HCT116 (cell line): ENCODE measurements at regions not wholly inside any gene's neighbourhood (a gene's known extent, or its start where the extent isn't known, plus 50 kb on each side); places are given as distances from the start of the nearest gene placed in this dataset.

Experiments
- ATAC-seq: fragments of 200-7000 bp; cut with Tn5 transposase; 2 replicates; pipeline ENCODE4 v1.9.1; 2020; ENCODE audit warnings: mild to moderate bottlenecking, moderate library complexity
- BruUV-seq: library from RNA; stranded (reverse); fragments of 400-500 nt; replicated peaks from 2 replicates; lab custom pipeline; 2021; lab: Mats Ljungman, UMichigan
- CTCF ChIA-PET: fragments of 300-600 bp; sonication (Branson Sonifier 250); formaldehyde crosslinking; loops from one replicate; lab custom pipeline; 2021; ENCODE audit warnings: antibody characterized with exemption; lab: Charles Lee
- POLR2A ChIA-PET: fragments of 300-600, 350-600 bp; sonication (Branson Sonifier 250); formaldehyde crosslinking; loops from one replicate; lab custom pipeline; 2021; ENCODE audit warnings: antibody characterized with exemption; lab: Charles Lee
- RAD21 ChIA-PET, 2 experiments: fragments of 300-600 bp; sonication (Branson Sonifier 250); formaldehyde crosslinking; loops; one replicate each; lab custom pipeline; 2023; ENCODE audit warnings: low total read pairs in 2 of 2; ENCODE audit not compliant: uncharacterized antibody in 2 of 2, unreplicated experiment in 2 of 2, low non-redundant PET in 1 of 2; lab: Charles Lee
- DNase-seq: peaks from one replicate; pipeline ENCODE4 v3.0.0-alpha.2; 2010; ENCODE audit warnings: low read depth, low spot score
- H2AFZ ChIP-seq: fragments of 200-600 bp; shearing (Covaris generic), sonication (generic); 2 replicates; pipeline ENCODE4 v1.6.1; 2017; ENCODE audit warnings: low read depth, mixed run types, mixed read lengths, antibody characterized with exemption, low read length; ENCODE audit not compliant: poor library complexity, severe bottlenecking
- H3K27ac ChIP-seq: 2 replicates; pipeline ENCODE4 v1.5.1; 2012; ENCODE audit warnings: low read depth, low read length
- H3K27me3 ChIP-seq: fragments of 200-600 bp; sonication (generic); 2 replicates; pipeline ENCODE4 v1.6.1; 2016; ENCODE audit warnings: mixed run types, low read length, mixed read lengths; ENCODE audit not compliant: insufficient read depth
- H3K36me3 ChIP-seq, 2 experiments: fragments of 200-500 bp in 1 of 2; fragments of 200-600 bp in 1 of 2; sonication (Bioruptor generic) in 1 of 2; sonication (generic) in 1 of 2; 2 replicates each; pipeline versions ENCODE4 v1.5.1 to v1.6.1; 2014 to 2016; ENCODE audit warnings: low read length in 2 of 2, inconsistent platforms in 1 of 2, mixed read lengths in 1 of 2, mixed run types in 1 of 2; ENCODE audit not compliant: insufficient read depth in 2 of 2, control insufficient read depth in 1 of 2
- H3K4me1 ChIP-seq, 2 experiments: fragments of 200-600 bp in 1 of 2; sonication (generic) in 1 of 2; 2 replicates each; pipeline versions ENCODE4 v1.5.1 to v1.6.1; 2012 to 2017; ENCODE audit warnings: low read length in 2 of 2, inconsistent platforms in 1 of 2, mild to moderate bottlenecking in 1 of 2, mixed read lengths in 1 of 2, mixed run types in 1 of 2, moderate library complexity in 1 of 2; ENCODE audit not compliant: insufficient read depth in 2 of 2, control insufficient read depth in 1 of 2
- H3K4me2 ChIP-seq: fragments of 200-600 bp; sonication (generic); 2 replicates; pipeline ENCODE4 v1.6.1; 2017; ENCODE audit warnings: mixed run types, low read length, mixed read lengths
- H3K4me3 ChIP-seq, 2 experiments: fragments of 200-600 bp in 1 of 2; sonication (generic) in 1 of 2; replicated peaks in 1 of 2; 2 replicates each; pipeline ENCODE4 v1.5.1; 2011 to 2016; ENCODE audit warnings: low read length in 2 of 2, control low read depth in 1 of 2, low read depth in 1 of 2, mild to moderate bottlenecking in 1 of 2, mixed read lengths in 1 of 2, mixed run types in 1 of 2
- H3K79me2 ChIP-seq: fragments of 200-600 bp; sonication (generic); 2 replicates; pipeline ENCODE4 v1.6.1; 2017; ENCODE audit warnings: mild to moderate bottlenecking, mixed run types, low read length, moderate library complexity, mixed read lengths; ENCODE audit not compliant: insufficient read depth
- H3K9ac ChIP-seq: fragments of 200-600 bp; sonication (generic); 2 replicates; pipeline ENCODE4 v1.6.1; 2016; ENCODE audit warnings: low read length, mixed read lengths
- H3K9me2 ChIP-seq: fragments of 200-600 bp; sonication (generic), shearing (Covaris generic); 2 replicates; pipeline ENCODE4 v1.6.1; 2017; ENCODE audit warnings: mixed run types, mild to moderate bottlenecking, moderate library complexity; ENCODE audit not compliant: insufficient read depth
- H3K9me3 ChIP-seq, 2 experiments: fragments of 200-500 bp in 1 of 2; fragments of 200-600 bp in 1 of 2; sonication (Bioruptor generic) in 1 of 2; sonication (generic) in 1 of 2; 2 replicates each; pipeline ENCODE4 v1.6.1; 2014 to 2017; ENCODE audit warnings: low read length in 2 of 2, mixed read lengths in 2 of 2, inconsistent platforms in 1 of 2, low read depth in 1 of 2, mild to moderate bottlenecking in 1 of 2, mixed run types in 1 of 2, moderate library complexity in 1 of 2; ENCODE audit not compliant: control insufficient read depth in 1 of 2, insufficient read depth in 1 of 2
- H4K20me1 ChIP-seq: fragments of 200-600 bp; sonication (generic), shearing (Covaris generic); 2 replicates; pipeline ENCODE4 v1.6.1; 2017; ENCODE audit warnings: mixed run types, mild to moderate bottlenecking, moderate library complexity; ENCODE audit not compliant: insufficient read depth
- ATF3 ChIP-seq: IDR thresholded peaks from 2 replicates; pipeline ENCODE4 v1.6.1; 2012
- CEBPB ChIP-seq: IDR thresholded peaks from 2 replicates; pipeline ENCODE4 v1.6.1; 2012; ENCODE audit warnings: low read depth
- CTCF ChIP-seq, 3 experiments: fragments of 200-600 bp in 1 of 3; sonication (generic) in 1 of 3; IDR thresholded peaks in 2 of 3; conservative IDR thresholded peaks in 1 of 3; 2 replicates each; pipeline ENCODE4 v1.5.1; 2012 to 2017; ENCODE audit warnings: low read depth in 2 of 3, low read length in 2 of 3, antibody characterized with exemption in 1 of 3, borderline replicate concordance in 1 of 3, control low read depth in 1 of 3, mild to moderate bottlenecking in 1 of 3, mixed read lengths in 1 of 3, mixed run types in 1 of 3, moderate library complexity in 1 of 3; ENCODE audit not compliant: insufficient read depth in 1 of 3
- ELF1 ChIP-seq: IDR thresholded peaks from 2 replicates; pipeline ENCODE4 v1.6.1; 2012; ENCODE audit warnings: low read depth, borderline replicate concordance
- EZH2 ChIP-seq: fragments of 200-600 bp; sonication (generic); IDR thresholded peaks from 2 replicates; pipeline ENCODE4 v1.6.1; 2017; ENCODE audit warnings: antibody characterized with exemption, mixed run types
- EZH2phosphoT487 ChIP-seq: fragments of 200-600 bp; IDR thresholded peaks from 2 replicates; pipeline ENCODE4 v1.6.1; 2018; ENCODE audit warnings: antibody characterized with exemption, borderline replicate concordance
- MAX ChIP-seq: IDR thresholded peaks from 2 replicates; pipeline ENCODE4 v1.6.1; 2012
- POLR2A ChIP-seq: IDR thresholded peaks from 2 replicates; pipeline ENCODE4 v1.7.0; 2011; ENCODE audit warnings: borderline replicate concordance; ENCODE audit not compliant: insufficient read depth, insufficient read length; ENCODE audit errors: extremely low read depth
- POLR2AphosphoS5 ChIP-seq: IDR thresholded peaks from 2 replicates; pipeline ENCODE4 v1.6.1; 2011; ENCODE audit warnings: mild to moderate bottlenecking, low read depth, low read length, moderate library complexity
- SIN3A ChIP-seq: IDR thresholded peaks from 2 replicates; pipeline ENCODE4 v1.6.1; 2012; ENCODE audit warnings: low read depth
- SP1 ChIP-seq: IDR thresholded peaks from 2 replicates; pipeline ENCODE4 v1.6.1; 2012; ENCODE audit warnings: low read depth
- SRF ChIP-seq: IDR thresholded peaks from 2 replicates; pipeline ENCODE4 v1.6.1; 2012; ENCODE audit warnings: low read depth
- TCF7L2 ChIP-seq: IDR thresholded peaks from 2 replicates; pipeline ENCODE4 v1.7.0; 2011; ENCODE audit warnings: borderline replicate concordance, inconsistent platforms; ENCODE audit not compliant: insufficient read depth, insufficient read length; ENCODE audit errors: extremely low read depth
- YY1 ChIP-seq: IDR thresholded peaks from 2 replicates; pipeline ENCODE4 v1.6.1; 2011; ENCODE audit warnings: low read length, low read depth, moderate library complexity, mild to moderate bottlenecking; ENCODE audit not compliant: insufficient replicate concordance; ENCODE audit errors: extremely low read depth
- ZBTB33 ChIP-seq: IDR thresholded peaks from 2 replicates; pipeline ENCODE4 v1.6.1; 2011; ENCODE audit warnings: mild to moderate bottlenecking, low read length, moderate library complexity; ENCODE audit not compliant: insufficient replicate concordance; ENCODE audit errors: extremely low read depth
- ZFX ChIP-seq: fragments of 450-650 bp; IDR thresholded peaks from 2 replicates; pipeline ENCODE4 v1.6.1; 2017
- ZNF274 ChIP-seq: fragments of 200-500 bp; sonication (Bioruptor generic); IDR thresholded peaks from 2 replicates; pipeline ENCODE4 v1.6.1; 2014; ENCODE audit warnings: mild to moderate bottlenecking, low read depth, low read length, inconsistent platforms
- intact Hi-C: fragments of 100-400 bp; cut with micrococcal nuclease; formaldehyde crosslinking; loops from 2 replicates; pipeline ENCODE4 v1.10.0; 2022

- no peaks in the 10 kb centered on the region for H3K27me3 ChIP-seq
- no peaks in the 10 kb centered on the region for H3K4me1 ChIP-seq
- BruUV-seq, result no TSS peak
- intact Hi-C loops, result no loop called here
- TF ChIP-seq ZFX (no peak), ELF1 (no peak)
- H3K9ac ChIP-seq, result no peak overlapping the region
- CTCF ChIA-PET, result no interaction called here
- no peaks in the 10 kb centered on the region for H3K79me2 ChIP-seq
- POLR2A ChIA-PET, result no interaction called here
- DNase-seq (no peak), ATAC-seq (no peak)
- H3K4me3 ChIP-seq, result no peak overlapping the region
- H4K20me1 ChIP-seq, result no peaks in the 10 kb centered on the region
- H3K9me2 ChIP-seq, result no peaks in the 10 kb centered on the region
- H3K9me3 ChIP-seq, result no peaks in the 10 kb centered on the region
- no peak overlapping the region for H2AFZ ChIP-seq
- RAD21 ChIA-PET, result no interaction called here
- no peak overlapping the region for H3K4me2 ChIP-seq
- no peaks in the 10 kb centered on the region for H3K36me3 ChIP-seq
- no peak overlapping the region for H3K27ac ChIP-seq
Observed at GRCh38 chr14:97443412-97443811, 646.2 kb downstream of the VRK1 start.

GRCh38 chr14:97444248-97444647 is 647.1 kb downstream of the VRK1 start:
- H4K20me1 ChIP-seq, result no peaks in the 10 kb centered on the region
- BruUV-seq, result no TSS peak
- TF ChIP-seq SP1 (no peak), YY1 (no peak), POLR2A (no peak), TCF7L2 (no peak), ATF3 (no peak), SRF (no peak), CTCF (IDR thresholded peaks at IDR 0.05 in 2 of 3, conservative IDR thresholded peaks at IDR 0.05 in 1 of 3; ENCODE audit: borderline replicate concordance in 1 of 3, insufficient read depth in 1 of 3, low read depth in 2 of 3, low read length in 2 of 3) (no peak), EZH2phosphoT487 (no peak), SIN3A (no peak), EZH2 (no peak), CEBPB (no peak), ZNF274 (no peak), POLR2AphosphoS5 (no peak), ZBTB33 (no peak), ZFX (no peak), MAX (no peak)
- intact Hi-C loops, result no loop called here
- DNase-seq (no peak), ATAC-seq (no peak)
- no peak overlapping the region for H3K4me3 ChIP-seq
- no peak overlapping the region for H3K4me2 ChIP-seq
- H3K27me3 ChIP-seq, result no peaks in the 10 kb centered on the region
- H3K4me1 ChIP-seq, result no peaks in the 10 kb centered on the region
- H2AFZ ChIP-seq, result no peak overlapping the region
- ChIA-PET CTCF (no interaction called here), POLR2A (no interaction called here), RAD21 (no interaction called here)
- H3K9me2 ChIP-seq, result no peaks in the 10 kb centered on the region
- H3K36me3 ChIP-seq, result no peaks in the 10 kb centered on the region
- H3K79me2 ChIP-seq, result no peaks in the 10 kb centered on the region
- H3K9me3 ChIP-seq, result no peaks in the 10 kb centered on the region
- no peak overlapping the region for H3K9ac ChIP-seq
- no peak overlapping the region for H3K27ac ChIP-seq
